Nephron progenitor cell (in vitro differentiated cells): ENCODE measurements at regions not wholly inside any gene's neighbourhood (a gene's known extent, or its start where the extent isn't known, plus 50 kb on each side); places are given as distances from the start of the nearest gene placed in this dataset.

Source experiments
- DNase-seq: peaks from one replicate; pipeline ENCODE4 v3.0.0; 2021
- H3K27ac Mint-ChIP-seq: 2 replicates; pipeline ENCODE4 v1.8.0; 2021; ENCODE audit warnings: mild to moderate bottlenecking, moderate library complexity, mixed read lengths
- H3K27me3 Mint-ChIP-seq: 2 replicates; pipeline ENCODE4 v1.8.0; 2021; ENCODE audit warnings: mild to moderate bottlenecking, low read depth, mixed read lengths; ENCODE audit not compliant: poor library complexity
- H3K36me3 Mint-ChIP-seq: 2 replicates; pipeline ENCODE4 v1.8.0; 2021; ENCODE audit warnings: low read depth, mixed read lengths
- H3K4me1 Mint-ChIP-seq: 2 replicates; pipeline ENCODE4 v1.8.0; 2021; ENCODE audit warnings: mixed read lengths
- H3K4me3 Mint-ChIP-seq: 2 replicates; pipeline ENCODE4 v1.8.0; 2021; ENCODE audit warnings: mild to moderate bottlenecking, moderate library complexity, mixed read lengths
- H3K9me3 Mint-ChIP-seq: 2 replicates; pipeline ENCODE4 v1.8.0; 2021; ENCODE audit warnings: mild to moderate bottlenecking, moderate library complexity, mixed read lengths
- CTCF ChIP-seq: fragments of 200-600 bp; sonication (generic); IDR thresholded peaks from 2 replicates; pipeline ENCODE4 v1.5.0; 2021; ENCODE audit warnings: antibody characterized with exemption

- no peak for TF ChIP-seq CTCF
- Mint-ChIP-seq H3K27ac (no peak overlapping the region), H3K27me3 (peaks cover 5% of the 10 kb centered on the region), H3K9me3 (peaks cover 16% of the 10 kb centered on the region), H3K4me3 (no peak overlapping the region), H3K36me3 (no peaks in the 10 kb centered on the region), H3K4me1 (no peaks in the 10 kb centered on the region)
- no peak for DNase-seq
Observed at GRCh38 chr1:68585351-68585750, 88.5 kb upstream of the DEPDC1 start.

- Mint-ChIP-seq H3K27me3 (peaks cover 8% of the 10 kb centered on the region), H3K4me3 (no peak overlapping the region), H3K9me3 (peaks cover 16% of the 10 kb centered on the region), H3K27ac (no peak overlapping the region), H3K4me1 (no peaks in the 10 kb centered on the region), H3K36me3 (no peaks in the 10 kb centered on the region)
- no peak for DNase-seq
- TF ChIP-seq CTCF = no peak
Observed at GRCh38 chr1:68586766-68587165, 89.9 kb upstream of the DEPDC1 start.

GRCh38 chr1:68588304-68588703 is 91.4 kb upstream of the DEPDC1 start:
- Mint-ChIP-seq H3K27ac (no peak overlapping the region), H3K9me3 (peaks cover 5% of the 10 kb centered on the region), H3K36me3 (no peaks in the 10 kb centered on the region), H3K27me3 (peaks cover 8% of the 10 kb centered on the region), H3K4me3 (no peak overlapping the region), H3K4me1 (no peaks in the 10 kb centered on the region)
- no peak for DNase-seq
- TF ChIP-seq CTCF = no peak

GRCh38 chr1:68590473-68590872 is 93.6 kb upstream of the DEPDC1 start:
- Mint-ChIP-seq H3K4me3 (no peak overlapping the region), H3K27me3 (peaks cover 8% of the 10 kb centered on the region)
- no peak for DNase-seq

GRCh38 chr1:68594851-68595250 is 98.0 kb upstream of the DEPDC1 start:
- no peaks in the 10 kb centered on the region for H3K4me1 Mint-ChIP-seq
- DNase-seq = no peak
- peaks cover under 1% of the 10 kb centered on the region for H3K9me3 Mint-ChIP-seq
- H3K27ac Mint-ChIP-seq = no peak overlapping the region
- no peak overlapping the region for H3K4me3 Mint-ChIP-seq
- no peak for TF ChIP-seq CTCF
- H3K36me3 Mint-ChIP-seq = no peaks in the 10 kb centered on the region
- H3K27me3 Mint-ChIP-seq = peaks cover 8% of the 10 kb centered on the region

More at GRCh38 chr1:68590473-68590872, 93.6 kb upstream of the DEPDC1 start:
- H3K9me3 Mint-ChIP-seq = no peaks in the 10 kb centered on the region
- no peak overlapping the region for H3K27ac Mint-ChIP-seq
- no peaks in the 10 kb centered on the region for H3K4me1 Mint-ChIP-seq
- no peaks in the 10 kb centered on the region for H3K36me3 Mint-ChIP-seq
- no peak for TF ChIP-seq CTCF

DNA sequence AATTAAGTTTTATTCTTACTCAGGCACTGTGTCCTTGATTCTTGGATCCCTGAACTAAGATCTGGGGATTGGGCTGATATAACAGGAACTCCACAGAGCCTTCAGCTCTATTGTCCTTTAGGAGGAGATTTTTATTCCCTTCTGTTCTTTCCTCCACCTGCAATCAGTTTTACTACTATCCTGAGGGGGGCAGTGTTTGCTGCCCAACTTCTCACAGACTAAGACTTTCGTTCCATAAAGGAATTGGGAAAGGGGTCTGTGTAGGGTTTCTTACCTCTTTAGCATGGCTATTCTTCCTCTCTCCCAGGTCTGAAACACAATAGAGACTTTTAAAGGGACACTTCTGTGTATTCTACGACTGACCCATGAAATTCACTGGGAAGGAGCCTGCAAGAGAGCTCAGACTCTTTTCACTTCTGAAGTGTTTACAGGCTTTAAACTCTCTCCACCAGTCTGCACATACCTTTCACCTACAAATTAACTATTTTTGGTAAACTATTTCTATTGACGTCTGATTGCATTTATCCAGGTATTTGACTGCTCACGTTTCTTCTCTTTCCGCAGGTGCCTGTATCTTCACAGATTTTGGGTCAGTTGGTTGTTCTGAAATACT is 103.3 kb upstream of the DEPDC1 start:
- no peak for DNase-seq

More for the DNA sequence above, 103.3 kb upstream of the DEPDC1 start:
- Mint-ChIP-seq H3K9me3 (peaks cover 6% of the 10 kb centered on the region), H3K36me3 (no peaks in the 10 kb centered on the region), H3K4me1 (no peaks in the 10 kb centered on the region), H3K4me3 (no peak overlapping the region), H3K27me3 (peaks cover 5% of the 10 kb centered on the region), H3K27ac (peak overlapping the region; percentile 13)
- TF ChIP-seq CTCF = peak; percentile 13
